CD14-positive monocyte (primary cell): ENCODE measurements at regions not wholly inside any gene's neighbourhood (a gene's known extent, or its start where the extent isn't known, plus 50 kb on each side); places are given as distances from the start of the nearest gene placed in this dataset.

ENCODE experiments used
- DNase-seq, 3 donors: peaks; one replicate each; pipeline ENCODE4 v3.0.0-alpha.2; 2011 to 2022
- H2AFZ ChIP-seq: 2 replicates; pipeline ENCODE4 v1.6.0; 2012; ENCODE audit warnings: mild to moderate bottlenecking, low read depth, low read length, inconsistent platforms; ENCODE audit not compliant: insufficient read depth, poor library complexity, severe bottlenecking
- H3K27ac ChIP-seq, 2 donors: 1 replicate in 1 of 2; 2 replicates in 1 of 2; pipeline ENCODE4 v1.5.1; 2012 to 2013; ENCODE audit warnings: low read length in 2 of 2, control low read depth in 1 of 2, inconsistent platforms in 1 of 2, low read depth in 1 of 2, mild to moderate bottlenecking in 1 of 2
- H3K27me3 ChIP-seq, 2 donors: one replicate each; pipeline versions ENCODE4 v1.6.0 to v1.6.1; 2011 to 2013; ENCODE audit warnings: low read length in 2 of 2; ENCODE audit not compliant: control insufficient read depth in 2 of 2, insufficient read depth in 2 of 2
- H3K36me3 ChIP-seq, 2 donors: replicated peaks in 1 of 2; 1 replicate in 1 of 2; 2 replicates in 1 of 2; pipeline versions ENCODE4 v1.5.1 to v1.6.1; 2012 to 2013; ENCODE audit warnings: low read length in 2 of 2, control low read depth in 1 of 2, inconsistent platforms in 1 of 2, mild to moderate bottlenecking in 1 of 2; ENCODE audit not compliant: insufficient read depth in 2 of 2, control insufficient read depth in 1 of 2
- H3K4me1 ChIP-seq, 2 donors: 1 replicate in 1 of 2; 2 replicates in 1 of 2; pipeline versions ENCODE4 v1.5.1 to v1.6.1; 2012 to 2013; ENCODE audit warnings: low read length in 2 of 2, control low read depth in 1 of 2, inconsistent platforms in 1 of 2, mild to moderate bottlenecking in 1 of 2, moderate library complexity in 1 of 2; ENCODE audit not compliant: insufficient read depth in 2 of 2, control insufficient read depth in 1 of 2
- H3K4me2 ChIP-seq: replicated peaks from 2 replicates; pipeline ENCODE3; 2012; ENCODE audit warnings: low read length, moderate library complexity, mild to moderate bottlenecking; ENCODE audit not compliant: poor library complexity, severe bottlenecking; ENCODE audit errors: extremely low read depth
- H3K4me3 ChIP-seq, 3 experiments: fragments of 200-600 bp in 1 of 3; sonication (generic) in 1 of 3; replicated peaks in 1 of 3; 1 replicate in 2 of 3; 2 replicates in 1 of 3; pipeline ENCODE4 v1.5.1; 2011 to 2013; ENCODE audit warnings: low read length in 3 of 3, mild to moderate bottlenecking in 3 of 3, control low read depth in 2 of 3, low read depth in 2 of 3, inconsistent platforms in 1 of 3, moderate library complexity in 1 of 3
- H3K79me2 ChIP-seq: 2 replicates; pipeline ENCODE4 v1.6.0; 2012; ENCODE audit warnings: mild to moderate bottlenecking, control low read depth, inconsistent platforms, low read length, moderate library complexity; ENCODE audit not compliant: insufficient read depth
- H3K9ac ChIP-seq: 2 replicates; pipeline ENCODE4 v1.6.0; 2017; ENCODE audit warnings: low read length, mild to moderate bottlenecking; ENCODE audit not compliant: insufficient read depth, poor library complexity, severe bottlenecking
- H3K9me3 ChIP-seq, 2 donors: replicated peaks in 1 of 2; 1 replicate in 1 of 2; 2 replicates in 1 of 2; pipeline versions ENCODE4 v1.5.1 to v1.6.1; 2012 to 2013; ENCODE audit warnings: low read length in 2 of 2, control low read depth in 1 of 2; ENCODE audit not compliant: control insufficient read depth in 1 of 2, insufficient read depth in 1 of 2
- H4K20me1 ChIP-seq: 2 replicates; pipeline ENCODE4 v1.6.0; 2012; ENCODE audit warnings: mild to moderate bottlenecking, low read length, control low read depth, moderate library complexity; ENCODE audit not compliant: insufficient read depth
- H3K27ac Mint-ChIP-seq, 7 donors: one replicate each; pipeline ENCODE4 v1.8.0; 2020; ENCODE audit warnings: mild to moderate bottlenecking in 7 of 7, mixed read lengths in 7 of 7, moderate library complexity in 6 of 7, inconsistent platforms in 2 of 7
- H3K27me3 Mint-ChIP-seq, 3 donors: one replicate each; pipeline ENCODE4 v1.8.0; 2021 to 2022; ENCODE audit warnings: low read depth in 3 of 3, mild to moderate bottlenecking in 3 of 3, mixed read lengths in 3 of 3, moderate library complexity in 3 of 3, inconsistent platforms in 1 of 3
- H3K36me3 Mint-ChIP-seq, 2 donors: one replicate each; pipeline ENCODE4 v1.8.0; 2020; ENCODE audit warnings: mixed read lengths in 2 of 2, inconsistent platforms in 1 of 2, mild to moderate bottlenecking in 1 of 2
- H3K4me1 Mint-ChIP-seq: one replicate; pipeline ENCODE4 v1.8.0; 2020; ENCODE audit warnings: mild to moderate bottlenecking, mixed read lengths
- H3K4me3 Mint-ChIP-seq, 2 donors: one replicate each; pipeline ENCODE4 v1.8.0; 2020; ENCODE audit warnings: mild to moderate bottlenecking in 2 of 2, mixed read lengths in 2 of 2, moderate library complexity in 1 of 2
- H3K9me3 Mint-ChIP-seq, 7 donors: one replicate each; pipeline ENCODE4 v1.8.0; 2020 to 2022; ENCODE audit warnings: mixed read lengths in 7 of 7, mild to moderate bottlenecking in 6 of 7, moderate library complexity in 6 of 7, inconsistent platforms in 2 of 7
- CTCF ChIP-seq: fragments of 200-600 bp; IDR thresholded peaks from one replicate; pipeline ENCODE4 v1.8.0; 2022; ENCODE audit warnings: antibody characterized with exemption, mild to moderate bottlenecking
- WGBS: methylation state at CpG from one replicate; pipeline ENCODE4 v1.1.5; 2013; ENCODE audit warnings: missing lambda C conversion rate; ENCODE audit not compliant: insufficient coverage; 5-methylcytosine and 5-hydroxymethylcytosine counted together
- intact Hi-C, 2 donors: fragments of 100-400 bp; cut with micrococcal nuclease; formaldehyde crosslinking; loops; one replicate each; pipeline versions ENCODE4 v1.15.0 to v1.15.1; 2023

- no peak for TF ChIP-seq CTCF
- H3K27ac Mint-ChIP-seq, result peak overlapping the region in 1 of 7 donors; percentile 46
- H3K36me3 Mint-ChIP-seq, result no peaks in the 10 kb centered on the region
- no peaks in the 10 kb centered on the region for H3K9me3 Mint-ChIP-seq
- no peak for DNase-seq
- H3K27ac ChIP-seq, result no peak overlapping the region
- no peak overlapping the region for H2AFZ ChIP-seq
- H3K4me3 Mint-ChIP-seq, result no peak overlapping the region
- WGBS, result 93% methylated on average over 3 of the region's 5 CpGs
- H3K4me2 ChIP-seq, result no peak overlapping the region
- no peaks in the 10 kb centered on the region for H4K20me1 ChIP-seq
- H3K4me3 ChIP-seq, result no peak overlapping the region
- no peak overlapping the region for H3K9ac ChIP-seq
- H3K79me2 ChIP-seq, result no peaks in the 10 kb centered on the region
- H3K27me3 ChIP-seq, result no peaks in the 10 kb centered on the region
- H3K4me1 ChIP-seq, result no peaks in the 10 kb centered on the region
- no peaks in the 10 kb centered on the region for H3K9me3 ChIP-seq
- no peaks in the 10 kb centered on the region for H3K4me1 Mint-ChIP-seq
- no peaks in the 10 kb centered on the region for H3K36me3 ChIP-seq
- intact Hi-C loops, result no loop called here
- H3K27me3 Mint-ChIP-seq, result peaks cover 0 to 6% (median 3%) of the 10 kb centered on the region in 3 donors
Measured at GRCh38 chr4:20386906-20387305, 135.2 kb downstream of the SLIT2 start.

GRCh38 chr4:20391198-20391597 is 139.5 kb downstream of the SLIT2 start:
- DNase-seq, result no peak
- Mint-ChIP-seq H3K36me3 (no peaks in the 10 kb centered on the region), H3K4me1 (no peaks in the 10 kb centered on the region), H3K4me3 (no peak overlapping the region), H3K27ac (no peak overlapping the region), H3K27me3 (peaks cover 0 to 3% (median 1%) of the 10 kb centered on the region in 3 donors), H3K9me3 (no peaks in the 10 kb centered on the region)
- Histone ChIP-seq H3K27ac (no peak overlapping the region), H3K79me2 (no peaks in the 10 kb centered on the region), H3K9me3 (no peaks in the 10 kb centered on the region), H3K4me3 (no peak overlapping the region), H2AFZ (no peak overlapping the region), H3K9ac (no peak overlapping the region), H3K27me3 (no peaks in the 10 kb centered on the region), H3K36me3 (no peaks in the 10 kb centered on the region), H3K4me1 (no peaks in the 10 kb centered on the region), H4K20me1 (no peaks in the 10 kb centered on the region), H3K4me2 (no peak overlapping the region)
- no peak for TF ChIP-seq CTCF
- intact Hi-C loops, result no loop called here
- WGBS, result no CpG with 5 or more reads among the region's 1 CpG
